ENCODE measurements at regions not wholly inside any gene's neighbourhood (a gene's known extent, or its start where the extent isn't known, plus 50 kb on each side); places are given as distances from the start of the nearest gene placed in this dataset.

DNA sequence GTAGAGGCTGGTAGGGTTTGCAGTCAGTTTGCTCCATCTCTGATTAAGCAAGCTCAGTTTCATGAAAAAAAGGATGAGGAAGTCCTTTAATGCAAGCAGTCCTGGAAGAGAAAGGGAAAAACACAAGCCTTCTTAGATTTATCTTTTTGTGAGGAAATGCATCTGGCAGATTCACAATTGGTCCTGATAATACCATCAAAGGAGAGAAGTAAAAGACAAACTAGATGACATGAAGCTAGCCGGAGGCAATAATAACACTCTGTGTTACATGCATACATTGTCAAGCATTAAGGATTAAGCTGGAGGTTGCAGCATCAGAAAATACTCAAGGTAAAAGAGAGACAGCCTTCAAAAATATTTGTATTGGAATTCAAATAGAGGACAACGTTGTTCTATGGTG is 356.0 kb upstream of the TEX13C start, which contains the start of gene TENM1:
TENM1 (minus strand) TSS at position 101 of the 400 bp plus-strand sequence.
- DNase-seq (ENCODE audit: low spot score): no peak
- no peak for ATAC-seq
- H3K36me3 Mint-ChIP-seq: no peaks in the 10 kb centered on the region
- H3K4me1 Mint-ChIP-seq (ENCODE audit: low read depth in 2 of 2): no peaks in the 10 kb centered on the region
- no peaks in the 10 kb centered on the region for H3K9me3 Mint-ChIP-seq
- H3K27me3 Mint-ChIP-seq: peaks cover 7 to 11% of the 10 kb centered on the region in 2 donors
- H3K4me3 Mint-ChIP-seq: no peak within 1 kb of the TSS
- no peak within 1 kb of the TSS for H3K27ac Mint-ChIP-seq

DNA sequence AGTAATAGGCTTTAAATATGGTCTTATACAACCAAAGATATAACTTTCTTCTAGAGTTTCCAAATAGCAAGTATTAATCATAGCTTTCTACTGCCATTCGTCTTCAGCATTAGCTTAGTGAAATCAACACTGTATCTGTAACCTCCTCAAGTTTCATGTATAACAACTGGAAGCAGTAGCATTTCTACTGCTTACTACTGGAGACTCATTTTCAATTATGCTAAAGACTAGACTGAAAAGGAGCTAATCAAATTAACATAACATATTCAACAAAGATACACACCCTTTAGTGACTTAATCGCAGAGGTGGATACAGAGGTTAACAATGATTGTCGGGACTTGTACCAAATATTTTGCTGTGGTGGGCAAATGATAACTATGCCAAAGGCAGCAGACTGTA is 344.2 kb upstream of the TEX13C start:
- no peaks in the 10 kb centered on the region for H3K4me1 Mint-ChIP-seq (ENCODE audit: low read depth in 2 of 2)
- H3K9me3 Mint-ChIP-seq: peaks cover 3% of the 10 kb centered on the region
- H3K27ac Mint-ChIP-seq: no peak overlapping the region
- H3K27me3 Mint-ChIP-seq: peaks cover 0 to 5% of the 10 kb centered on the region in 2 donors
- ATAC-seq (no peak), DNase-seq (ENCODE audit: low spot score) (no peak)
- no peaks in the 10 kb centered on the region for H3K36me3 Mint-ChIP-seq
- no peak overlapping the region for H3K4me3 Mint-ChIP-seq

DNA sequence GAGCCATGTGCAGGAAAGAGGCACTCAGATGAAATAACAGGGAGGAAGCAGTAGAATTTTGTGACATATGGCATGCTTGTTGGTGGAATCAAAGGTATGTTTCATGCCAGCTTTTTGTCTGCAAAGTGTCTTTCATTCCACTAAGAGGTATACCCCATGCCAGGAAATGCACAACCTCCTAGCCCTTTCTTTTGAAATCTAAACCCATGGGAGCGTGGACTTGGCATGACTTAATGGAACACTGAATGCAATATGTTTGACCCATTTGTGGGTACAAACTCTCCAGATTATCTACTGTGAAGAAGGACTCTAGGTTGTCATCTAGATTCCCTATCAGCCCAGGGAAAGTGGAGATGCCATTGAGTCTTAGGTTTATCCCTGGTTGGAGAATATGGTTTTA is 338.3 kb upstream of the TEX13C start:
- Mint-ChIP-seq H3K4me3 (no peak overlapping the region), H3K36me3 (no peaks in the 10 kb centered on the region), H3K27me3 (peaks cover 0 to 7% of the 10 kb centered on the region in 2 donors), H3K9me3 (no peaks in the 10 kb centered on the region), H3K27ac (no peak overlapping the region), H3K4me1 (ENCODE audit: low read depth in 2 of 2) (no peaks in the 10 kb centered on the region)
- ATAC-seq (no peak), DNase-seq (ENCODE audit: low spot score) (no peak)

- Mint-ChIP-seq H3K4me3 (no peak overlapping the region), H3K36me3 (no peaks in the 10 kb centered on the region), H3K27me3 (peaks cover 0 to 7% of the 10 kb centered on the region in 2 donors), H3K9me3 (no peaks in the 10 kb centered on the region), H3K27ac (no peak overlapping the region), H3K4me1 (ENCODE audit: low read depth in 2 of 2) (no peaks in the 10 kb centered on the region)
- no peak for DNase-seq (ENCODE audit: low spot score)
- no peak for ATAC-seq
These were observed 335.4 kb upstream of the TEX13C start for GRCh38 chrX:124984140-124984813.

DNA sequence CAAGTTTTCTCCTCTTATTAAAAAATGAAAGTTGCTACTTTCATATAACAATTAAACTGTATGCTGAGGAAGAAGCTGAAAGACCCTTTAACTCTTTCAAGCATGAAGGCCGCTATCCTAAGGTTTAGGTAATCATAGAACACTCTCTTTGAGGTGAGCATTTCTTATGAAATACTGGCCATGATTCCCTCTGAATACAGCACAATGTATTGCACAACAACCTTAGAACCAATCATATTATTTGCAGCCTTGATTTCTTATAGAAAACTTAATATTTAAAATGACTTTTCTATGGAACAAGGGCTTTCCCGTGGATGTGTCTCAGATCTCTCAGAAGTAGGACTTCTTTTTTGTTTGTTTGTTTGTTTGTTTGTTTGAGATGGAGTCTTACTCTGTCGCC is 333.4 kb upstream of the TEX13C start:
- H3K4me1 Mint-ChIP-seq (ENCODE audit: low read depth in 2 of 2): no peaks in the 10 kb centered on the region
- no peak overlapping the region for H3K27ac Mint-ChIP-seq
- DNase-seq (ENCODE audit: low spot score): no peak
- no peaks in the 10 kb centered on the region for H3K36me3 Mint-ChIP-seq
- H3K9me3 Mint-ChIP-seq: no peaks in the 10 kb centered on the region
- no peak overlapping the region for H3K4me3 Mint-ChIP-seq
- ATAC-seq: no peak
- H3K27me3 Mint-ChIP-seq: peaks cover 0 to 11% of the 10 kb centered on the region in 2 donors

- H3K27ac Mint-ChIP-seq: no peak overlapping the region
- no peak overlapping the region for H3K4me3 Mint-ChIP-seq
- DNase-seq (ENCODE audit: low spot score) (no peak), ATAC-seq (no peak)
- no peaks in the 10 kb centered on the region for H3K4me1 Mint-ChIP-seq (ENCODE audit: low read depth in 2 of 2)
- H3K27me3 Mint-ChIP-seq: peaks cover 8 to 16% of the 10 kb centered on the region in 2 donors
- H3K9me3 Mint-ChIP-seq: no peaks in the 10 kb centered on the region
- H3K36me3 Mint-ChIP-seq: no peaks in the 10 kb centered on the region
These were observed 325.9 kb upstream of the TEX13C start for GRCh38 chrX:124993735-124994134.

- H3K27ac Mint-ChIP-seq: no peak overlapping the region
- ATAC-seq: no peak
These were observed 325.3 kb upstream of the TEX13C start for GRCh38 chrX:124994404-124994803.

DNA sequence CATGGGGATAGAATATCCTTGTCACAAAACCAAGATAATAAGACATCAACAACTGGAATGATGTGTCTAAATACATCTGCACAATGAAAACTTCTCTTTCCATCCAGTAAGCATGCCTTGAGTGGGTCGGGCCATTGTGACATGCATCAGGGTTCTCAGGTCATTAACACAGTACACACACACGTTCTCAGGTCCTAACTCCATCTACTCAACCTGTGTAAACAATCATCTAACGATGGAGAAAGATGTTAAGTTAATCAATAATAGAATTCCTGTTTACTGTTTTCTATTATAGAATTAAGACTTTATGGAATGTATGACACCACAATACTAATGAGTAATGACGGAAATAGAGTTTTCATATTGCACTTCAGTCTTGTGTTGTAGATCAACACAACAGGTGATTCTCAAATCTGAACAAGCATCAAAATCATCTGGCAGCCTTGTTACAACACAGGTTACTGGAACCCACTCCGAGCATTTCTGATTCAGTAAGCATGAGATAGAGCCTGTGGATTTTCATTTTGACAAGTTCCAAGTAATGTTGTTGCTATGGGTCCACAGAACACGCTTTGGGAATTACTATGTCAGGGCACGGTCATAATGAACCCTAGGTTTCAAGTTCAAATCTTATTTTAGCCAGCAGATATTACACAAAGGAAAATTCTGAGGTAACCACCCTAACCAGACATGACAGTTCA is 315.8 kb upstream of the TEX13C start:
- no peaks in the 10 kb centered on the region for H3K4me1 Mint-ChIP-seq (ENCODE audit: low read depth in 2 of 2)
- peaks cover 5% of the 10 kb centered on the region for H3K9me3 Mint-ChIP-seq
- ATAC-seq (peak in 1 of 2 donors; percentile 75), DNase-seq (ENCODE audit: low spot score) (no peak)
- peaks cover 7 to 15% of the 10 kb centered on the region in 2 donors for H3K27me3 Mint-ChIP-seq
- peaks cover 10% of the 10 kb centered on the region for H3K36me3 Mint-ChIP-seq
- H3K27ac Mint-ChIP-seq: no peak overlapping the region
- no peak overlapping the region for H3K4me3 Mint-ChIP-seq

More at GRCh38 chrX:124994404-124994803, 325.3 kb upstream of the TEX13C start:
- Mint-ChIP-seq H3K4me1 (ENCODE audit: low read depth in 2 of 2) (no peaks in the 10 kb centered on the region), H3K9me3 (no peaks in the 10 kb centered on the region), H3K36me3 (no peaks in the 10 kb centered on the region), H3K4me3 (no peak overlapping the region), H3K27me3 (peaks cover 8 to 16% of the 10 kb centered on the region in 2 donors)
- no peak for DNase-seq (ENCODE audit: low spot score)

DNA sequence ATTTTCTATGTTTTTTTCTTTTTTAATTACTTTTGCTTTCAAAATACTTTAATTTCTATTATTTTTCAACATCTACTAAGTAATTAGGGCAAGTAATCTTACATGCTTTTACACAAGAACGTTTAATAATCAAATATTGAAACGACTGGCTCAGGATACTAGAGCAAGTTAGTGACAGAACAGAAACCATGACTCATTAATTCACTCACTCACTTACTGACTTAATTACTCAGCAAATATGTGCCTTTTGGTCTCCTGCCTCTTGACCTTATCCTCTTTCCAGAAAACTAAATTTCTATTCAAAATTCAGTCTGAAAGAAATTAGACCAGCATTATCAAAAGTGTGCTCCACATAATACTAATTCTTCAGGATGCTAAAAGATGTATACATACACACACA is 314.9 kb upstream of the TEX13C start:
- no peak overlapping the region for H3K27ac Mint-ChIP-seq

DNA sequence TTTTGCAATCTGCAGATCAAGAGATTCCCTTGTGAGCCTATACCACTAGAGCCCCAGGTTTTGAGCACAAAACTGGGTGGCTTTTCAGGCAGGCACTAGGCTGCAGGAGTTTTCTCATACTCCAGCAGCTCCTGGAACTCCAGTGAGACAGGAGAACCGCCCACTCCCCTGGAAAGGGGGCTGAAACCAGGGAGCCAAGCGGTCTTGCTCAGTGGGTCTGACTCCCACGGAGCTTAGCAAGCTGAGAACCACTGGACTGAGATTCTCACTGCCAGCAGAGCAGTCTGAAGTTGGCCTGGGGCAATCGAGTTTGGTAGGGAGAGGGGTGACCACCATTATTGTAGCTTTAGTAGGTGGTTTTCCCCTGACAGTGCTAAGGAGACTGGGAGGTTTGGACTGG is 313.8 kb upstream of the TEX13C start:
- ATAC-seq (no peak), DNase-seq (ENCODE audit: low spot score) (no peak)
- peaks cover 7 to 15% of the 10 kb centered on the region in 2 donors for H3K27me3 Mint-ChIP-seq
- peaks cover 10% of the 10 kb centered on the region for H3K36me3 Mint-ChIP-seq
- H3K4me1 Mint-ChIP-seq (ENCODE audit: low read depth in 2 of 2): no peaks in the 10 kb centered on the region
- H3K4me3 Mint-ChIP-seq: no peak overlapping the region
- no peak overlapping the region for H3K27ac Mint-ChIP-seq
- peaks cover 5% of the 10 kb centered on the region for H3K9me3 Mint-ChIP-seq

More for the DNA sequence above, 314.9 kb upstream of the TEX13C start:
- Mint-ChIP-seq H3K9me3 (peaks cover 5% of the 10 kb centered on the region), H3K36me3 (peaks cover 10% of the 10 kb centered on the region), H3K4me3 (no peak overlapping the region), H3K4me1 (ENCODE audit: low read depth in 2 of 2) (no peaks in the 10 kb centered on the region), H3K27me3 (peaks cover 7 to 15% of the 10 kb centered on the region in 2 donors)
- ATAC-seq (no peak), DNase-seq (ENCODE audit: low spot score) (no peak)

DNA sequence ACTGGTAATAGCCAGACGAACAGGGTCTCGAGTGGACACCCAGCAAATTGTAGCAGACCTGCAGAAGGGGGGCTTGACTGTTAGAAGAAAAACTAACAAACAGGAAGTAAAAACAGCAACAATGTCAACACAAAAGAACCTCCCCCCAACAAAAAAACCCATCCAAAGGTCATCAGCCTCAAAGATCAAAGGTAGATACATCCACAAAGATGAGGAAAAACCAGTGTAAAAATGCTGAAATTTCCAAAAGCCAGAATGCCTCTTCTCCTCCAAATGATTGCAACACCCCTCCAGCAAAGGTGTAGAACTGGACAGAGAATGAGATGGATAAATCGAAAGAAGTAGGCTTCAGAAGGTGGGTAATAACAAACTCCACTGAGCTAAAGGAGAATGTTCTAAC is 313.0 kb upstream of the TEX13C start:
- DNase-seq (ENCODE audit: low spot score): no peak
- no peak overlapping the region for H3K27ac Mint-ChIP-seq
- H3K27me3 Mint-ChIP-seq: peaks cover 7 to 15% of the 10 kb centered on the region in 2 donors
- no peaks in the 10 kb centered on the region for H3K4me1 Mint-ChIP-seq (ENCODE audit: low read depth in 2 of 2)
- no peak overlapping the region for H3K4me3 Mint-ChIP-seq
- peaks cover 5% of the 10 kb centered on the region for H3K9me3 Mint-ChIP-seq
- ATAC-seq: no peak
- H3K36me3 Mint-ChIP-seq: peaks cover 10% of the 10 kb centered on the region

GRCh38 chrX:125012585-125012984 is 307.1 kb upstream of the TEX13C start:
- ATAC-seq: no peak
- Mint-ChIP-seq H3K4me1 (ENCODE audit: low read depth in 2 of 2) (no peaks in the 10 kb centered on the region), H3K9me3 (peaks cover 5% of the 10 kb centered on the region), H3K27me3 (peaks cover 0 to 8% of the 10 kb centered on the region in 2 donors), H3K27ac (no peak overlapping the region), H3K4me3 (no peak overlapping the region), H3K36me3 (peaks cover 5% of the 10 kb centered on the region)
- DNase-seq (ENCODE audit: low spot score): no peak

GRCh38 chrX:125029131-125029530 is 290.5 kb upstream of the TEX13C start:
- no peak for DNase-seq (ENCODE audit: low spot score)
- no peak for ATAC-seq
- Mint-ChIP-seq H3K4me3 (no peak overlapping the region), H3K36me3 (no peaks in the 10 kb centered on the region), H3K4me1 (ENCODE audit: low read depth in 2 of 2) (no peaks in the 10 kb centered on the region), H3K27ac (no peak overlapping the region), H3K27me3 (peaks cover 0 to 11% of the 10 kb centered on the region in 2 donors), H3K9me3 (no peaks in the 10 kb centered on the region)
